Ecto neural progenitor cell (in vitro differentiated cells): ENCODE measurements at regions not wholly inside any gene's neighbourhood (a gene's known extent, or its start where the extent isn't known, plus 50 kb on each side); places are given as distances from the start of the nearest gene placed in this dataset.
"Not testable (repeated sequence)": the region's sequence is repeated elsewhere in the genome, so short reads cannot be mapped to it uniquely, and the experiment has no call there.

Experiments
- DNase-seq: peaks from one replicate; pipeline ENCODE4 v3.0.0-alpha.2; 2018; ENCODE audit warnings: low spot score

DNA sequence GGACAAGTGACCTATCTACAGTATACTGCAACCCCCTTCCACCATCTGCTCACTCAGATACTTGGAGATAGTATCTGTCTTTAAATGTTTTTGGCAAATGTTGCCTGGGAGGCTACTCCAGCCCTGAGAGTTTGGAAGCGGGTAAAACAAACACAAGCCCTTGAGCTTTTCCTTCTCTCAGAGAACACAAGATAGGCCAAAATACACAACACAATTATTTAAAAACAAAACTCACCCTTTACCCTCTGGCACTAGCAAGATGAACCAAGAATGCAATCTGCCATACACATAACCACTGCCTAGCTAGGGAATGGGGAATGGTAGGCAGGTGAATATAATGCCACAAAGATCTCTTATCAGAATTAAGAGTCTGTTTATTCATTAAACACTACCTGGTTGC, 324.7 kb upstream of the FAM47C start:
- no peak for DNase-seq

DNA sequence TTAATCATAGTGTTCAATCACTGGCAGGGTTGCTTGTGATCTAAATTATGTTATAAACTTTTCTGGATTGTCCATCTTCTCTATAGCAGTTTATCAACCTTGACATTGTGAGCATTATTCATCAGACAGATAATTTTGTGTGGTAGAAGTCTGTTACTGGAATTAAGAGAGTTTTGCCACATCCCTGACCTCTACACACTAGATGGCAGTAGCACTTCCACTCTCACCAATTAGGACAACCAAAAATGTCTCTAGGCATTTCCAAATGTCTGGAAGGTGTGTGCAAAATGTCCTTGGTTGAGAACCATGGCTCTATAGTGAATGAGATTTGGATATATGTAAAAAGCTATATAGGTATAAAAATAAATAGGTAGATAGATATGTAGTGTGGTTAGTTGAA, 324.1 kb upstream of the FAM47C start:
- DNase-seq = no peak

DNA sequence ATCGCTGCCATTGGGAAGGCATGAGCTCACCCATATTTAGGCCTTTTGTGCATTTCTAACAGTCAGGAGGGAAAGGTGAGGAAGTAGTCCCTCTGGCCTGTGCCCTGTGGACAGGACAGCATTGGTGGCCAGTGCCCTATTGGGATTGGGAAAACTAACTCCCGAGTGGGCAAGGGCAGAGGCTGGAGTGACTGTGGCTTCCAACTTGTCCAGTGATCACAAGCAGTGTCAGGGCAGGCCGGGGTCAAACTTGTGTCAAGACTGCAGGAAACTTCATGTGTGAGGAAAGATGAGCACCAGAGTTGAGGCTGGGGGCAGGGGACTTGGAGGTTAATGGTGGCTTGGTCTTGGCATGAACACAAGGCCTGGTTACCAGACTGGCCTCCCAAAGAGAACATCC, 286.2 kb upstream of the FAM47C start:
- no peak for DNase-seq

DNA sequence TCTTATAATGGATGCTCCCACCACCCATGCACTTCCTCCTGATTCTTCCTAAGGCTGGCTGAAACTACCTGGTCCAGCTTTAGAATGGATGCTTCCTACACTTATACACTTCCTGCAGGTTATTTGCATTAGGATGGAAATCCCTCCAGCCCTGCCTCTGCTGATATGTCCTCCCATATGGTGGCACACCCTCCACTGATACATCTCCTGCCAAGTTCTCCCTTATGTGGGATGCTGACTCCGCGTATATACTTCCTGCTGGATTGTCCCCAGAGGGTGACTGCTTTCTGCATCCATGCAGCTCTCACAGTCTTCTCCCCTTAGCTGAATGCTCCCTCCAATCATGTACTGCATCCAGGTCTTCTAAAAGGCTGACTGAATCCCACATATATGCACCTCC, 254.6 kb upstream of the FAM47C start:
- DNase-seq = no peak

DNA sequence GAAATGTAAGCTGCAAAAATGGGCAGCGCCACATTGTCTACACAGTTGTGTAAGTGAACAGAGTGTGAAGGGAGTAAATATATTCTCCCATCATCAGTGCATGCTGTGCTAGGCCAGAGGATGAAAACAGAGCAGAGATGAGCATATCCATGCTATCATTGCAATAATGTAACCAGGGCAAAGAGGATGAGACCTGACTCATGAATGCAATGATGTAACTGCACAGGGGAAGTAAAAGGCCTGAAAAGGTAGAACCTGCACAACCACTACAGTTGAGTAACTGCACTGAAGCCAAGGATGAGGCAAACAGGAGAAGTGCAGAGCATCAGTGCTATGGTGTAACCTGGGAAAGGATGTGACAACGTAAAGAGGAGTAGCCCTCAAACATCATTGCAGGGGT, 220.4 kb upstream of the FAM47C start:
- DNase-seq = peak; percentile 3

DNA sequence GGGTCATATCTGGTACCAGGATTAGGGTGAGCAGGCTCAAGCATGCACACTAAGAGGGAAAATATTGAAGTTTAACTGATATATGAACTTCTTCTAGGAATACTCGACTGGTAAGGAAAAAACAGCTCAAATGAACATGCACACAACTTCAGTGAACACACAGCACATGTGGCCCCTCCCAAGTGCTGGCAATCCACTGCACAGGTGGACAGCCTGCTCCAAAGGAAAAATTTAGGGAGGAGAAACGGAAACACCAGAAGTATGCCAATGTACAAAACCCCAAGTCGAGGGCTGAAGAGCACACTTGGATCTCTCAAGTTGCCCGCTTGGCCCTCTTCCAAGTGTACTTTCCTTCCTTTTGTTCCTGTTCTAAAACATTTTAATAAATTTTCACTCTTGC, 205.0 kb upstream of the FAM47C start:
- no peak for DNase-seq

DNA sequence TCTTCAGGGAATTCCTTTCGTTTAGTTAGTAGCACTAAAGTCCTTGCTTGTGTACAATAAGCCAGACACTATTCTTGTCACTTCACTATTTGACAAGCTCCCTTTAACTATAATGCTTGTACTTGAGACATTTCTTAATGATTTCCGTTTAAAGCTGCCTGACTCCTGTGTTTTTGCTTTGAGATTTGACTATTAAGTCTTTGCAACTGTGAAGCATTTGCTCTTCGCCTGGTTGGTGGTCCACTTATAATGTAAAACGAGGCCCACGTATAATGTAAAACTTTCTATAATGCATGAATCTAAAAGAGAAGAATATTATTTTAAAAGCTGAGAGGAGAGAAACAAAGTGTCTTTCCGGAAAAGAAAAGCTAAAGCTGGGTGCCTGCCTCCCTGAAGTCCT, 204.1 kb upstream of the FAM47C start:
- DNase-seq = no peak

DNA sequence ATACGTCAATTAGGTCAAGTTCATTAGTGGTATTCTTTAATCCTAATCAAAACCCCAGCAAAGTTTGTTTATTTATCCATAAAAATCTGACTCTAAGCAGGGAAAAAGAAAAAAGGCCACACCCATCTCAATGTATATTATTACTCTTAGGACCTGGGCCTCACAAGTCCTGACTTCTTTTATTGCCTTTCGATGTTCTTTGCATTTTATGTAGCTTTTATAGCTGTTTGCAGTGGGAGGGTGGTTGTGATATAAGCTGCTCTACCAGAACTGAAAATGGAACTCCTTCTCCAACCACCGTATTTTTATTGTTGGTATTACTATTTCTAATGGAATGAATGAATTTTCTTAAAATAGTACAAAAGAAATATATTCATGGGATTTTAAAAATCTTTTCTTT, 163.3 kb upstream of the FAM47C start:
- DNase-seq = no peak

DNA sequence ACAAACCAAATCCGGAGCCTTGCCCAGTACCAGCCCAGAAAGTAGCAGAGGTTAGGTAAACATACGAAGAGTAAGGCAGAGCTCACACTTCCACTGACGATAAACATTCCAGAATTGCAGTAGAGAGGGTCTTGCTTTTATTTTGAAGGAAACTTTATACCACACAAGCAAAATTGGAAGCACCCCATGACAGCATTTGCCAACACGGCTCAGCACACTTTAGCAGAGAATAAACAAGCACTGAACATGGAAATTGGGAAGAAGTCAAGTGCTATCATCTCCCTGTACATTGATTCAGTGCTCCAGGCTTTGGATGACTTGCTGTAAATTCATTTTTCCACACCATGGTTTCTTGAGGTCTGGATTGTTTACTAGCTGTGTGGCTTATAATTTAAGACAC, 160.7 kb upstream of the FAM47C start:
- no peak for DNase-seq

DNA sequence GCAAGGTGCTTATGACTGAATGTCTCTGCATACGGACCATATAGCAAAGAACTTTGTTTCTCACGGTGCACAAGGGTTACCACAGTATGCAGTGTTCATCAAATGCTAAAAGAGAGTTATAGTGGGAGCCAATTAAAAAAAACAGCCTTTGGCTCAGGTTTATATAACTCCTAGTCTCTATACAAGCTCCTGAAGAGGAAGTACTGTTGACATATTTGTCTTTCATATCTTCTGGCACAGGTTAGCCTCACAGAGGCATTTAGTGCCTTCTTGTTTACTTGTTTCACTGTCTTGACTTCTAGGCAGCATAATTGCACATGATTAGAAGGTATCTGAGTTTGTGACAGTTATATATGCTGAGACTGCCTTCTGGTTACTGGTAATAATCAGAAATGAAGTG, 158.8 kb upstream of the FAM47C start:
- DNase-seq = no peak

DNA sequence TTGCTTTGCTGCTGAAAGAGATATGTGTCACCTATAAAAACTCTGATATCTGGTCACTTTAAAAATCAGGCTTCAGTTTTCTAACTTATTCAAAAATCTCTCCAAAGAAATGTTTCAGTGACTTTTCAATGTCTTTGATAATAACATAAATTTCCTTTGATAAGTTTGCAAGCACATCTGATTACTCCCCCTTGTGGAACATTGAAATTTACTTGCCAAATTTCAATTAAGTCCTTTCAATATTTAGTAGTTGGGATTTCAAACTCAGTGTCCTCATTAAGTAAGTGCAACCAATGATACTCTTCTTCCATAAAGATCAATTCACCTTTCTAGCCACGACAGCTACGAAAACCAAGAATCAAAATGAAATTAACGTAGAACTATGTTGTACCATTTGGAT, 151.3 kb upstream of the FAM47C start:
- DNase-seq = no peak

DNA sequence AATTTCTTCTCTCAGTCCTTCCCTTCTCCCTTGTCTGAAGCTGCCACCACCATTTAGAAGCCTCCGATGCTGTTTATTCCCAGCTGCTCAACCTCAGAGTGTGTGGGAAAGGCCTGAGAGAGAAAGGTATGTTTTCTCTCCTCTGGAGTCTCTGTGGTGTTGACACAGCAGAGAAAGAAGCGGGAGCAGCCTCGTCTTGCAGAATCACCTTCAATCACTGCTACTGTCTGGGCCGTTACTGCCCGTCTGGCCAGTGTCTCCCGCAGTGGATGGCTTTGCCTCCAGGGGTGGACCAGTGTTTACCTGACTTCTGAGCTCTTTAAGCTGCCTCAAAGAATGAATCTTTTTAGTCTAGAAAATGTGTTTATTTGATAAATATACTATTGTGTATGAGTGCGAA, 148.9 kb upstream of the FAM47C start:
- DNase-seq = no peak

DNA sequence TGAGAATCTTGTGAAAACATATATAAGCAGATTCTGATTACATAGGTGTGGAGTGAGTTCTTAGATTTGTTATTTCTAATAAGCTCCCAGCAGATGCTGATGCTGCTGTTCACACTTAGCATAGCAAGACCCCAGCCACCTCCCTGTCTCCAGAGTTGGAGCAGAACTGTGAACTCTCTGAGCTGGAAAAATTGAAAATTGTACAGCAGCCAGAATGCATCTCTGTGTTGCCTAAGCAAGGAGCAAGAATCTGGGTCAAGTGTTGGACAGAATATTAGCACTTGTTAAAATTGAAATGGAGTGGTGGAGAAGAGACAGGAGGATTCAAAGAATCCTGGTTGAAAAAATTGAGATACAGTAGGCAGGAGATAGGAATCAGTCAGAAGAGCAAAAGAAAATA, 146.6 kb upstream of the FAM47C start:
- DNase-seq = no peak

DNA sequence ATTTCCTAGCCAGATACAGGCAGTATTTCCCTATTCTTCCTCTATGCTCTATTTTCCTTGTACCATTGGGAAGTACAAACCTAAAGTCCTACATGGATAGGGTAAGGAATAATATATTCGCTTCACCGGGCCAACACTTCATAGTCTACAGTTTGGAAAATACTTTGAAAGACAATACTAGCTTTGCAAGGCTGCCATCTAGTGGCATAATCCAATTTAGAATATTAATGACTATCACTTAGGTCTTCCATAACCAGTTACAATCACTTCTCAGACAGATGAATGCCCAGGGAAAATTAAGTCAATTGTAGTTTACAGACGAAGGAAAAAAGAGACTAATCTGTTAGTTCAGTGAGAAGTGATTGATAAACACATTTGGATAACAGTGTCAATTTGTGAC, 141.0 kb upstream of the FAM47C start:
- no peak for DNase-seq

DNA sequence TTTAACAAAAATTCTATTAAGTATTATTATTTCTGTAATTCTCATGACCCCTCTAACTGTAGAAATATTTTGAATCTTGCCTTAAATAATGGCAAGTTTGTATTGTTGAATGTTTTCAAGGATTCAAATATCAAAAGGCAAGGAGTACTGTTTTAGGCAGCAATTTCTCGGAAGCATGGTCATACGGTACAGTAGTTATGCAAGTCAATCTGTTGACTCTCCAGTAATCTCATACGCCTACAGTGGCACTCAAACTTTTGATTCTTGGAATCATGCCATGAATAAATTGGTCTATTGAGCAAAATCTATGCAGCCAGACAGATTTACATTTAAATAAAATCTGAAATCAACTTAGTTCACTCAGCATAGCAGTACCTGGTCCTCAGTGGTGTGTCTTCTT, 139.6 kb upstream of the FAM47C start:
- no peak for DNase-seq

DNA sequence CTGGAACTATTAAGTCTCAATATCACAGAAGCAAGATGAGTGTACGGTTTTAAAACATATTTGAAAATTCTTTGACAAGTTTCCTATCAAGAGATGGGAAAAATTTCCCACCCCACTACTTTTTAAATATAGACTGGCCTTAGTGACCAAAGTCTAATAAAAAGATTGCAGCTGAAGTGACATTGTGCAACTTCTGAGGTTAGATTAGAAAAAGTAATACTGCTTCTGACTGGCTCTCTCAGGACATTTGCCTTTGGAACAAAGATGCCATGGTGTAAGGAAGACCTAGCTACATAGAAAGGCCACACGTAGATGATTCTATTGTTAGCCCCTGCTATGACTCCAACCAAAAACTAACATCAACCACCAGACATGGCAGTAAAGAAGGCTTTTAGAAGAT, 138.7 kb upstream of the FAM47C start:
- DNase-seq = no peak

DNA sequence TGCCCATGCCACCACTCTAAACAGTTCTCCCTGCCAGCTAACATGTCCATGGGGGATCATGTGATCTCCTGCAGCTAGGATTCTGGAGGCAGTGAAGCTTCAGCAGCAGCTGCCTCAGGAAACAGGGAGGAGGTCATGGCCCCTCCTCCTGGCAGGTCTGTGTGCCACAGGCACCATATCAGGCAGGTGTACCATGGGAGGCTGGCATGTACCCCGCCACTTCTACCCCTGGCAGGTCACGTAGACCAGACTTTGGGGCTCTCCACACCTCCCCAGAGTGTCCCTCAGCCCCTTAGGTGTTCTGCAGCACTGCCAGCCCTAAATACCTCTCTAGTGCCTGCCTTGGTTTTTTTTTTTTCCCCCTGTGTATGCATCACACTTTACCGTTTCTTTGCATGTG, 110.5 kb upstream of the FAM47C start:
- DNase-seq = no peak

DNA sequence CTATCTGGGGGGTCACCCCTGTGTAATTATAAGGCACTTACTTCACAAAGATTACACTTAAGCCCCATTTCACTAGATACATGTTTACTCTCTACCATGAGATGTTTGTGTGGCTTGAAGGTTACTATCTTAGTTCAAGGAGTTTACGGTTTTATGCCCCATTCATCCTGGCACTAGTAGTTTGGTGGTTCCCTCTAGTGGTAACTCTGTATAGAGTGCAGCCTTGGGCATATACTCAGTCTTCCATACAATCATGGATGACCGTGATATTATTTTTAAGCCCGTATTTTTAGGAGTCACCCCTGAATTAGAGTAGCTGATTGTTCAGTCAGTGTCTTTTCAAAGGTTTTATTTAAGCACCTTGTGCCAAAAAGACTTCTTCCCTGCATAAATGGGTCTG, 109.9 kb upstream of the FAM47C start:
- DNase-seq = no peak

DNA sequence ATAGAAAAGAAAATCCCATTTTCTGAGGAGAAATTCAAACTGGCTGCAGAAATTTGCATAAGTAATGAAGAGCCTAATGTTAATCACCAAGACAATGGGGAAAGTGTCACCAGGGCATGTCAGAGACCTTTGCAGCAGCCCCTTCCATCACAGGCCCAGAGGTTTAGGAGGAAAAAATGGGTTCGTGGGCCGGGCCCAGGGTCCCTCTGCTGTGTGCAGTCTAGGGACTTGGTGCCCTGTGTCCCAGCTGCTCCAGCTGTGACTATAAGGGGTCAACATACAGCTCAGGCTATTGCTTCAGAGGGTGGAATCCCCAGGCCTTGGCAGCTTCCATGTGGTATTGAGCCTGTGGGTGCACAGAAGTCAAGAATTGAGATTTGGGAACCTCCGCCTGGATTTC, 103.6 kb upstream of the FAM47C start:
- not testable (repeated sequence) for DNase-seq

DNA sequence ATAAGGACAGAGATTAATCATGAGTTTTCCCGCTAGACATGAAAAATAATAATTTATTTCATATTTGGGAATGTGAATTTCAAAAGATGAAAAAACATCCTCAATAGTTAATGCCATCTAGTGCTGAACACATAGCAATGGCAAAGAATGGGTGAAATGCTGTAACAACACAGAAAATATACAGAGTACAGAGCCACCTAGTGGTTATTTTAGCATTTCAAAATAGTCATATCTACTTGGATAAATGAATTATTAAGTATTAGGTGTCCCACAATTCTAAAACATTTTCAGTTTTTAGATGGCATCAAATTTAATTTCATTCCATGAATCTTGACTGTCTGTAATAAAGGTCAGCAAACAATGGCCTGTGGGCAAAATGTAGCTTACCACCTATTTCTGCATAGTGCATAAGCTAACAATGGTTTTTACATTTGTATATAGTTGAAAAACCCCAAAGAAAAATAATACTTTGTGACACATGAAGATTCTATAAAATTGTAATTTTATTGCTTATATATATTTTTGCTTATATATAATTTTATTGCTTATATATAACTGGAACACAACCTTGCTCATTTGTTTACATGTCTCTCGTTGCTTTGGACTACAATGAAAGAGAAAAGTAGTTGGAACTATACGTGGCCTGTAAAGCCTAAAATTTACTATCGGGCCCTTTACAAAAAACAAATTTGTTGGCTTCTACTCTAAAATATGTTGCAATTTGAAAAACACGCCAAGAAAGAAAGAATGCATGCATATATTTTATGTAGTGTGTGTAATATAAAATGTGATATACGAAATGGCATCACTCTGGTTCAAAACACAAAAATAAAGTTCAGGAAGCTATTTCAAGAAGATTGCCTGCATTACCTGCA, 99.1 kb upstream of the FAM47C start:
- DNase-seq = no peak

DNA sequence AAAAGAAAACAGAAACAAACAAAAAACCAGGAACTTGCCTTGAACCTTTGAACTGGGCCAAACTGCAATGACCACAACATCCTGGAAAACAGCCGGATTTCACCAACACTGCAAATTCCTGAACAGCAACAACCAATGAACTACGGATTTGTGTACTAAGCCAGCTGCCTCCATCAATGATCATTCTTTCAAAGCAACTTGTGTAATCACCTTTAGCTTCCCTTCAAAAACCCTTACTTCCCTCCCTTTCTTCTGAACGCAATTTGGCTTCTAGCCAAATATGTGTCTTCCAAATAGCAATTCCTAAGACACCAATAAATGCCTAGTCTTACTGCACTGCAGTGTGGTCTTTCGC, 98.5 kb upstream of the FAM47C start:
- no peak for DNase-seq

DNA sequence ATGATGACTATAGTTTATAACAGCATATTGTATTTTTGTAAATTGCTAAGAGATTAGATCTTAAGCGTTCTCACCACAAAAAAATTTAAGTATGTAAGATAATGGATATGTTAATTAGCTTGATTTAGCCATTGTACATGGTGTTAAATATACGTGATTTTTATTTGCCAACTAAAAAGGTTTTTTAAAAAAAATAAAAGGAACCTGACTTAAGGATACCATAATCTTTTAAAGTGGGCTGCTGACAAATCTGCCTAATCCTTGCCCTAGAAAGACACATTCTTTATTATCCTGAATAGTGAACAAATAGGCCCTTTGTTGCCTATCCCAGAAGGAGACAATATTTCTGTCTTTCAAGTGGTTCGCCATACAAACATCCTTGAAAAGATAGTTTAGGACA, 94.6 kb upstream of the FAM47C start:
- no peak for DNase-seq

DNA sequence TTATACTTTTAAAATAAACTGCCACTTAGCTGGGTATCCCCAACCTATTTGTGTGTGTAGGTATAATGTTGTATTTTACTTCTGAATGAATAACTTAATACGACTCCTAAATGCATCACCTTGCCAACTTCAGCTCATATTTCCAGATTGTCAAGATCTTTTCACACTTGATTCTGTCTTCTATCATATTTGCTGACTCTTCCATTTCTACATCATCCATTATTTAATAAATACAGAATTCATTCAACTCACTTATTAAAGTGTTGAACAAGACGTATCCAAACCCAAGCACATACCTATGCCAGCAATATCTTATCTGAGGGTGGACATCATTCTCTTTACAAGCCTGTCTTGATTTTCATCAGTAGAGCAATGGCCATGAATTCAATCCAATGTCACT, 91.2 kb upstream of the FAM47C start:
- no peak for DNase-seq

DNA sequence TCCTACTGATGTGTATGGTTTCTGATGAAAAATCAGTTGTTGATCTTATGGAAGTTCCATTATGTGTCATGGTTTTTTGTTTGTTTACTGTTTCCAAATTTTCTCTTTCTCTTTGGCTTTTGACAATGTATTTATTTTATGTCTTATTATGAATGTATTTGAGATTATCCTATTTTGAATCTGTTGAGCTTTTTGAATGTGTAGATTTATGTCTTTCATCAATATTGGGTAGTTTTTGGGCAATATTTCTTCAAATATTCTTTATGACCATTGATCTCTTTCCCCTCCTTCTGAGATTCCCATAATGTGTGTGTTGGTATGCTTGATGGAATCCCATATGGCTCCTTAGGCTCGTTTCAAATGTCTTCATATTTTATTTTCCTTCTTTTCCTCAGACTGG, 80.5 kb upstream of the FAM47C start:
- no peak for DNase-seq

DNA sequence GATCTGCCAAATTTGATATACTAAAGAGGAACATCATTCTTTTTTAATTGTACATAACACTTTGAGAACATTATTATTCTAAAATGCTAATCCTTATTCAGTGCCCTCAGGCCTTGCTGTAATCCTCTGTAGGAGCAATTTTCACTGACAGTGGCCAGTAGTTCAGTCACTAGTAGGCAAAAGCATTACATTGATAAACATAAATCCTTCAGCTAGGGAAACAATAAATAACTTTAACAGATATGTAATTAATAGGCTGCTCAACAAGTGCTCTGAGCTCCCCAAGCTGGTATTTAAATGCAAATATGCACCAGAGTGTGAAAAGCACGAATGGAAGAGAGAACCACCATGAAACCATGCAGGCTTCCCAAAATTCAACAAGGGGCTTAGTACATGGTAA, 77.7 kb upstream of the FAM47C start:
- no peak for DNase-seq
